ENCODE measurements at regions not wholly inside any gene's neighbourhood (a gene's known extent, or its start where the extent isn't known, plus 50 kb on each side); places are given as distances from the start of the nearest gene placed in this dataset.

DNA sequence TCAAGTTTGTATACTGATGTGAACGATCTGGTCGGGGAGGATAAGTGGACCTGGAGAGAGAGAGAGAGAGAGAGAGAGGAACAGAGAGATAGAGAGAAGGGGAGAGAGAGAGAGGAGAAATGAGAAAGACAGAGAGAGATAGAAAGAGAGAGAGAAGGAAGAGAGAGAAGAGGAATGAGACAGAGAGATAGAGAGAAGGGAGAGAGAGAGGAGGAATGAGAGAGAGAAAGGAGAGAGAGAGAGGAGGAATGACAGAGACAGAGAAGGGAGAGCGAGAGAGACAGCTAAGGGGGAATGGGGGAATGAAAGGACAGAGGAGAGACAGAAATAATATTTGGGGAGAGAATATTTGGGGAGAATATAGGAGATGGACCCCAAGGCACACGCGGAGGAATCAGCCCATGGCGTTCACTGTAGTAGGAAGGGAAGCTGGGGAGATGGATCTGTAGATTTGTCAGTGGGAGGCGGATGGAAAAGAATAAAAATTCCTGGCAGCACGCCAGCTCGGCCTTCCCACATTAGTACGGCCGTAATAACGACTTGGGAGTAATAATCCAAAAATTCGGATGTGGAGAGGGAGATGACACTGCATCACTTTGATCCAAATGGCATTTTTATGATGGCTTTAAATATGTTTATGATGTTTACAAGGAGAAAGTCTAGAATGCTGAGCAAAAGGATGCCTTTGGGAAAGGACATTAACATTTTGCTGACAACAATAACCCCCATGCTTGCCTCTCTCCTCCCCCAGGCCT lies 159.8 kb upstream of the KCNJ6 start:
- H3K4me3 ChIP-seq (ENCODE audit: low read depth, low read length), result no peak overlapping the region
- DNase-seq (ENCODE audit: low read depth), result peak; percentile 25
- TF ChIP-seq, protein P1, sequence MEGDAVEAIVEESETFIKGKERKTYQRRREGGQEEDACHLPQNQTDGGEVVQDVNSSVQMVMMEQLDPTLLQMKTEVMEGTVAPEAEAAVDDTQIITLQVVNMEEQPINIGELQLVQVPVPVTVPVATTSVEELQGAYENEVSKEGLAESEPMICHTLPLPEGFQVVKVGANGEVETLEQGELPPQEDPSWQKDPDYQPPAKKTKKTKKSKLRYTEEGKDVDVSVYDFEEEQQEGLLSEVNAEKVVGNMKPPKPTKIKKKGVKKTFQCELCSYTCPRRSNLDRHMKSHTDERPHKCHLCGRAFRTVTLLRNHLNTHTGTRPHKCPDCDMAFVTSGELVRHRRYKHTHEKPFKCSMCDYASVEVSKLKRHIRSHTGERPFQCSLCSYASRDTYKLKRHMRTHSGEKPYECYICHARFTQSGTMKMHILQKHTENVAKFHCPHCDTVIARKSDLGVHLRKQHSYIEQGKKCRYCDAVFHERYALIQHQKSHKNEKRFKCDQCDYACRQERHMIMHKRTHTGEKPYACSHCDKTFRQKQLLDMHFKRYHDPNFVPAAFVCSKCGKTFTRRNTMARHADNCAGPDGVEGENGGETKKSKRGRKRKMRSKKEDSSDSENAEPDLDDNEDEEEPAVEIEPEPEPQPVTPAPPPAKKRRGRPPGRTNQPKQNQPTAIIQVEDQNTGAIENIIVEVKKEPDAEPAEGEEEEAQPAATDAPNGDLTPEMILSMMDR (IDR thresholded peaks at IDR 0.05; ENCODE audit: insufficient read depth, low read depth, low read length), result no peak

DNA sequence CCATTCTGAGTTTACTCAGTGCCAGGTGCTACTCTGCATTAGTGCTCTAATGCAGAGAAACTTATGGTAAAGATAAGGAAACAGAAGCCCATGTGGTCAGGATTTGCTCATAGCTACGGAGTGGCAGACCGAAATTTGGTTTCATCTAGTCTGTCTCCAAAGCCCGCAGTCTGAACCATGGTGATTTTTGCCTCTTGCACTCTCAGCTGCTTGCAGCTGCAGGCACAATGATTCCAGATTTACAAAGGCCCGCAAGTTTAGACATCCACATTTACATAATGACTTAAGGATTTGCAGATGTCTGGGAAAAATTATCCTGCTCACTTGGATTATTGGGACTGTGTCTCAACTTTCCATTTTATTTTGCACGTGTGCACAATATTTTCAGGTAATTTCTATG lies 161.3 kb upstream of the KCNJ6 start:
- no peak for DNase-seq (ENCODE audit: low read depth)
- TF ChIP-seq, protein P1 (IDR thresholded peaks at IDR 0.05; ENCODE audit: insufficient read depth, low read depth, low read length), result no peak
- no peak overlapping the region for H3K4me3 ChIP-seq (ENCODE audit: low read depth, low read length)

- TF ChIP-seq, protein P1 (IDR thresholded peaks at IDR 0.05; ENCODE audit: insufficient read depth, low read depth, low read length), result no peak
- DNase-seq (ENCODE audit: low read depth), result no peak
- no peak overlapping the region for H3K4me3 ChIP-seq (ENCODE audit: low read depth, low read length)
Observed at GRCh38 chr21:38080888-38081287, 164.6 kb upstream of the KCNJ6 start.

- TF ChIP-seq, protein P1 (IDR thresholded peaks at IDR 0.05; ENCODE audit: insufficient read depth, low read depth, low read length), result no peak
- no peak for DNase-seq (ENCODE audit: low read depth)
Observed at GRCh38 chr21:38081708-38082107, 165.5 kb upstream of the KCNJ6 start.

DNA sequence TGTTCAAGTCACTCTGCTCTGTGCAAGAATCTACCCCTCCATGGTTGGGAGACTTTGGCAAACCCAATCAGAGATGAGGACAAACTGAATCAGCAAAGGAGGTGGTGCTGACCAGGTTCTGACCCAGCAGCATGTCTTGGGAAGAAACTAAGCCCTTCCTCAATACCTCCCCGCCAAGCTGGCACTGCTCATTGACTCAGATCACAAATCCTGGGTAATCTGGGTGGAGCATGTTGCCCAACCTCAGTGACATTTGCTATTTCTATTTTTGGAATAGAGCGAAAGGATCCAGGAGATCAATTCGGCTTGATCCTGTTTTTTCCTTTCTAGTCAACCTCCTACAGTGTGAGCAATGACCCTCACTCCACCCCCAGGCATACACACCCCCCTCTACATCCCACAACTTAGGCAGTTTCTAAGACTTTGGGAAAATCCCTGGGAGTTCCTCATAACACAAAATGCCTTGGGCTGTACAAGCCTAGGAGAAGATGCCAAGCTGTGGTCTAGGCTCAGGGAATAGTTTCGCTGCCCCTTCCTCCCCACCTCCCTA lies 166.8 kb upstream of the KCNJ6 start:
- DNase-seq (ENCODE audit: low read depth), result no peak
- TF ChIP-seq, protein P1 (IDR thresholded peaks at IDR 0.05; ENCODE audit: insufficient read depth, low read depth, low read length), result no peak
- no peak overlapping the region for H3K4me3 ChIP-seq (ENCODE audit: low read depth, low read length)

More at GRCh38 chr21:38081708-38082107, 165.5 kb upstream of the KCNJ6 start:
- no peak overlapping the region for H3K4me3 ChIP-seq (ENCODE audit: low read depth, low read length)

- TF ChIP-seq, protein P1 (IDR thresholded peaks at IDR 0.05; ENCODE audit: insufficient read depth, low read depth, low read length), result no peak
- DNase-seq (ENCODE audit: low read depth), result no peak
- H3K4me3 ChIP-seq (ENCODE audit: low read depth, low read length), result no peak overlapping the region
Observed at GRCh38 chr21:38083535-38083934, 167.3 kb upstream of the KCNJ6 start.

Data from fibroblast of villous mesenchyme (primary cell).